ENCODE measurements at regions not wholly inside any gene's neighbourhood (a gene's known extent, or its start where the extent isn't known, plus 50 kb on each side); places are given as distances from the start of the nearest gene placed in this dataset.

DNA sequence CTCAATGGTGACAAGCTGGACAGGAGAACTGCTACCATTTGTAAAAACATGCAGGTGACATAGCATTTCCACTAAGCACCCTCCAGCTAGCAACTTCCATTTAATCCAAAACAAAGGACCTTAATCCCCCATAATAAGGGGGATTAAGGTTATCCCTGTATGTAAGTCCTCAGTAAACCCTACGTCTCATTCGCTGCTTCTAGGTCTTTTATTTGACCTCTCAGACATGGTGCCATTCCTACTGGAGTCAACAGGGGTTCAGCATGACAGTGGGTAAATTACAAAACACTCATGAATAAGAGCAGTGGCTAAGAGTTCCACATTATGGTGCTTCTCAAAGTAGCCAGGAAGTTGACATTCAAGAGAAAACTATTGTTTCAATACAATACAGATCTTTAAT is 121.8 kb upstream of the CAV2 start:
- Histone ChIP-seq H2AFZ (ENCODE audit: low read depth, low read length) (no peak overlapping the region), H3K9me1 (ENCODE audit: control insufficient read depth, insufficient read depth, low read length) (no peaks in the 10 kb centered on the region), H3K27me3 (ENCODE audit: control insufficient read depth in 2 of 2, insufficient read depth in 2 of 2, low read length in 2 of 2) (peaks cover 0 to 6% of the 10 kb centered on the region in 2 experiments; a peak in 1 of 5 replicates), H3K9me3 (replicated peaks; ENCODE audit: control insufficient read depth, insufficient read depth, low read depth, low read length) (no peaks in the 10 kb centered on the region), H3K9ac (ENCODE audit: insufficient read depth in 1 of 2, low read depth in 2 of 2, low read length in 2 of 2) (no peak overlapping the region), H3K4me1 (replicated peaks in 1 of 2; ENCODE audit: control insufficient read depth in 2 of 2, insufficient read depth in 2 of 2, low read length in 2 of 2) (no peaks in the 10 kb centered on the region), H4K20me1 (replicated peaks; ENCODE audit: control insufficient read depth, insufficient read depth, low read length) (no peaks in the 10 kb centered on the region), H3K4me3 (no peak overlapping the region), H3K27ac (ENCODE audit: extremely low read depth, low read depth, low read length) (no peak overlapping the region), H3K79me2 (ENCODE audit: control insufficient read depth, insufficient read depth, low read length) (no peaks in the 10 kb centered on the region), H3K36me3 (ENCODE audit: control insufficient read depth, insufficient read depth, low read length) (no peaks in the 10 kb centered on the region), H3K4me2 (ENCODE audit: insufficient read depth, low read length) (no peak overlapping the region)
- BruUV-seq (replicated peaks): no TSS peak
- ATAC-seq (no peak), DNase-seq (ENCODE audit: extremely low read depth in 1 of 4, low spot score in 3 of 4) (no peak), FAIRE-seq (no peak)
- 10% methylated on average over 2 of the region's 2 CpGs for WGBS (ENCODE audit: insufficient coverage, low coverage, missing lambda C conversion rate)
- ChIA-PET CTCF (ENCODE audit: low intra/inter-chr PET ratio) (no interaction called here), POLR2A (no interaction called here)
- intact Hi-C loops (cut with micrococcal nuclease): no loop called here
- TF ChIP-seq MAFK (IDR thresholded peaks at IDR 0.05; ENCODE audit: low read length) (no peak), ZNF766 (CRISPR knock-in tag; conservative IDR thresholded peaks at IDR 0.05) (no peak), ZNF282 (CRISPR knock-in tag; IDR thresholded peaks at IDR 0.05) (no peak), HCFC1 (IDR thresholded peaks at IDR 0.05; ENCODE audit: low read depth, low read length) (no peak), HNRNPH1 (optimal IDR thresholded peaks at IDR 0.05; ENCODE audit: low read depth, low read length) (no peak)
- TF ChIP-seq, protein P1, sequence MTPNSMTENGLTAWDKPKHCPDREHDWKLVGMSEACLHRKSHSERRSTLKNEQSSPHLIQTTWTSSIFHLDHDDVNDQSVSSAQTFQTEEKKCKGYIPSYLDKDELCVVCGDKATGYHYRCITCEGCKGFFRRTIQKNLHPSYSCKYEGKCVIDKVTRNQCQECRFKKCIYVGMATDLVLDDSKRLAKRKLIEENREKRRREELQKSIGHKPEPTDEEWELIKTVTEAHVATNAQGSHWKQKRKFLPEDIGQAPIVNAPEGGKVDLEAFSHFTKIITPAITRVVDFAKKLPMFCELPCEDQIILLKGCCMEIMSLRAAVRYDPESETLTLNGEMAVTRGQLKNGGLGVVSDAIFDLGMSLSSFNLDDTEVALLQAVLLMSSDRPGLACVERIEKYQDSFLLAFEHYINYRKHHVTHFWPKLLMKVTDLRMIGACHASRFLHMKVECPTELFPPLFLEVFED (CRISPR knock-in tag; conservative IDR thresholded peaks at IDR 0.05): no peak
- in situ Hi-C loops (cut with MboI): no loop called here

DNA sequence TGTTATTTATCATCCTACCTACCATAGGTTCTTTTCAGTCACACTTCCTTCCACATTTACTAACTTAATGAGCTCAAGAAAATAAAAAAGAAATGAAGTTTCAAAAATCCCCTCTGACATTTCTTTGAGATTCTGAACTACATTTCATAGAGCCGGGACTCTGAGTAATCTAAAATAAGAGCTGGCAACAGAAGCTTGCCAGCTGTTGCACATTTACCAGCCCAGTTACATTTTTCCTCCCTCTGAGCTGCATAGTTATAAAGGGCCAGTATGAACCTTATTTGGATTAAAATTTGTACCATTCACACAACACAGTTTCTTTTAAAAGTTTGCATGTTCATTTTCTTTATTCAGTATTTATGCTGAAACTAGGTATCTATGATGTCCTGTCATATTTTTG is 119.5 kb upstream of the CAV2 start:
- Histone ChIP-seq H3K4me1 (replicated peaks in 1 of 2; ENCODE audit: control insufficient read depth in 2 of 2, insufficient read depth in 2 of 2, low read length in 2 of 2) (no peaks in the 10 kb centered on the region), H2AFZ (ENCODE audit: low read depth, low read length) (no peak overlapping the region), H3K79me2 (ENCODE audit: control insufficient read depth, insufficient read depth, low read length) (no peaks in the 10 kb centered on the region), H3K4me3 (no peak overlapping the region), H3K9ac (ENCODE audit: insufficient read depth in 1 of 2, low read depth in 2 of 2, low read length in 2 of 2) (no peak overlapping the region), H3K4me2 (ENCODE audit: insufficient read depth, low read length) (no peak overlapping the region), H3K27me3 (ENCODE audit: control insufficient read depth in 2 of 2, insufficient read depth in 2 of 2, low read length in 2 of 2) (peaks cover 5 to 6% of the 10 kb centered on the region in 2 experiments; a peak in 2 of 5 replicates), H3K9me3 (replicated peaks; ENCODE audit: control insufficient read depth, insufficient read depth, low read depth, low read length) (no peaks in the 10 kb centered on the region), H3K27ac (ENCODE audit: extremely low read depth, low read depth, low read length) (no peak overlapping the region), H3K36me3 (ENCODE audit: control insufficient read depth, insufficient read depth, low read length) (no peaks in the 10 kb centered on the region), H4K20me1 (replicated peaks; ENCODE audit: control insufficient read depth, insufficient read depth, low read length) (no peaks in the 10 kb centered on the region), H3K9me1 (ENCODE audit: control insufficient read depth, insufficient read depth, low read length) (no peaks in the 10 kb centered on the region)
- ChIA-PET POLR2A (interaction anchor here (1.9 kb wide), 1 partner anchor 16 kb away, joined by 5 read pairs; no protein-coding TSS in a partner anchor), CTCF (ENCODE audit: low intra/inter-chr PET ratio) (no interaction called here)
- in situ Hi-C loops (cut with MboI): no loop called here
- FAIRE-seq (no peak), ATAC-seq (no peak), DNase-seq (ENCODE audit: extremely low read depth in 1 of 4, low spot score in 3 of 4) (no peak)
- no TSS peak for BruUV-seq (replicated peaks)
- whole genome bisulfite sequencing (ENCODE audit: insufficient coverage, low coverage, missing lambda C conversion rate): 8% methylated on average over 1 of the region's 1 CpG
- intact Hi-C loops (cut with micrococcal nuclease): no loop called here
- TF ChIP-seq HNRNPK (IDR thresholded peaks at IDR 0.05; ENCODE audit: low read depth, low read length, poor library complexity, severe bottlenecking) (no peak), MAZ (CRISPR knock-in tag; conservative IDR thresholded peaks at IDR 0.05 in 1 of 2, IDR thresholded peaks at IDR 0.05 in 1 of 2) (no peak), TCFL5 (CRISPR knock-in tag; conservative IDR thresholded peaks at IDR 0.05) (no peak), ZNF589 (CRISPR knock-in tag; IDR thresholded peaks at IDR 0.05; ENCODE audit: low read depth) (no peak), CHCHD3 (CRISPR knock-in tag; IDR thresholded peaks at IDR 0.05) (no peak), EWSR1 (IDR thresholded peaks at IDR 0.05; ENCODE audit: borderline replicate concordance, low read depth, partially characterized antibody) (no peak), ZNF133 (CRISPR knock-in tag; IDR thresholded peaks at IDR 0.05) (no peak), ZNF217 (CRISPR knock-in tag; IDR thresholded peaks at IDR 0.05) (no peak)
- TF ChIP-seq, protein P2, sequence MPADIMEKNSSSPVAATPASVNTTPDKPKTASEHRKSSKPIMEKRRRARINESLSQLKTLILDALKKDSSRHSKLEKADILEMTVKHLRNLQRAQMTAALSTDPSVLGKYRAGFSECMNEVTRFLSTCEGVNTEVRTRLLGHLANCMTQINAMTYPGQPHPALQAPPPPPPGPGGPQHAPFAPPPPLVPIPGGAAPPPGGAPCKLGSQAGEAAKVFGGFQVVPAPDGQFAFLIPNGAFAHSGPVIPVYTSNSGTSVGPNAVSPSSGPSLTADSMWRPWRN (IDR thresholded peaks at IDR 0.05; ENCODE audit: low read depth): no peak

Measured in K562 (cell line).